HUES6 (cell line): ENCODE measurements at regions not wholly inside any gene's neighbourhood (a gene's known extent, or its start where the extent isn't known, plus 50 kb on each side); places are given as distances from the start of the nearest gene placed in this dataset.
"Not testable (repeated sequence)": the region's sequence is repeated elsewhere in the genome, so short reads cannot be mapped to it uniquely, and the experiment has no call there.

ENCODE experiments used
- H3K27ac ChIP-seq: 2 replicates; pipeline ENCODE4 v1.7.0; 2013; ENCODE audit warnings: low read depth, mild to moderate bottlenecking, low read length, inconsistent platforms
- H3K27me3 ChIP-seq: 2 replicates; pipeline ENCODE4 v1.6.1; 2013; ENCODE audit warnings: low read length; ENCODE audit not compliant: control insufficient read depth, insufficient read depth
- H3K36me3 ChIP-seq: 2 replicates; pipeline ENCODE4 v1.6.1; 2013; ENCODE audit warnings: low read length; ENCODE audit not compliant: control insufficient read depth, insufficient read depth
- H3K4me1 ChIP-seq: 2 replicates; pipeline ENCODE4 v1.6.1; 2013; ENCODE audit warnings: low read length; ENCODE audit not compliant: control insufficient read depth, insufficient read depth
- H3K4me3 ChIP-seq: 2 replicates; pipeline ENCODE4 v1.5.1; 2013; ENCODE audit warnings: low read depth, low read length
- H3K9ac ChIP-seq: one replicate; pipeline ENCODE4 v1.6.1; 2013; ENCODE audit warnings: mild to moderate bottlenecking, low read length
- H3K9me3 ChIP-seq: 2 replicates; pipeline ENCODE4 v1.6.1; 2013; ENCODE audit warnings: low read depth, low read length; ENCODE audit not compliant: control insufficient read depth, insufficient read depth

DNA sequence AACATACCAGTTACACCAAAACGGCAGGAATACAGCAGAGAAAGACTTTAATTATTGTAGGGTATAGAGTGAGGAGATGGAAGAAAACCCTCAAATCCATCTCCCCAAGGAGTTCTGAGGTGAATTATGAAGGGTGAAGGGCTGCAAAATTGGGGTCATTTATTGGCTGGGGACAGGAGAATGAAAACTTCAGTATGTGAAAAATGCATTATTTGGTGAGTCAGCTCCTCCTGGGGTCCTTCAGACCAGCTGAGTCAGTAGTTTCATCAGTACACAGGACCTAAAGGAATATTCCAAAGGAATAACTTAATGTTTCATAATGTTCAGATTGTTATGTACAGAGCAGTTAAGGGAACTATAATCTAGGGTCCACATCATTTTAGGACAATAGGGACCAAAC is 566.0 kb downstream of the GBE1 start:
- no peaks in the 10 kb centered on the region for H3K9me3 ChIP-seq
- no peak overlapping the region for H3K9ac ChIP-seq

DNA sequence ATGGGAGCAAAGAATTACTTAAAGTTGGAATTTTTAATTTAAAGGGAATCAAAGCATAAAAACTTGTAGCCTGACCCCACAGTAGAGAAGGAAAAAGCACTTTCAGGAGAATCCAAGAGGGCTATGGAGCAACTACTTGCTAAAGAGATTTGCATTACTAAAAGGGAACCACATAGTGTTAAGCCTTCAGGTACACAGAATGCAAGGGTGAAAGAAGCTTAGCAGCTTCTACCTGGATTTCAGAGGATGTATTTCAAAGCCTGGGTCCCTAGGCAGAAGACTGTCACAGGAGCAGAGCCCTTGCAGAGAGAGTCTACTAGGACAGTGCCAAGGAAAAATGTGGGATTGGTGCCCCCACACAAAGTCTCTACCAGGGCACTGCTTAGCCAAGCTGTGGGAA is 575.0 kb downstream of the GBE1 start:
- Histone ChIP-seq H3K9me3 (peaks cover 4% of the 10 kb centered on the region; the same call in 1 of the 2 replicates), H3K4me3 (no peak overlapping the region), H3K27ac (no peak overlapping the region), H3K9ac (no peak overlapping the region), H3K36me3 (no peaks in the 10 kb centered on the region), H3K27me3 (no peaks in the 10 kb centered on the region), H3K4me1 (no peaks in the 10 kb centered on the region)

More for the DNA sequence above, 566.0 kb downstream of the GBE1 start:
- Histone ChIP-seq H3K36me3 (no peaks in the 10 kb centered on the region), H3K27me3 (no peaks in the 10 kb centered on the region), H3K4me3 (no peak overlapping the region), H3K27ac (no peak overlapping the region), H3K4me1 (no peaks in the 10 kb centered on the region)

GRCh38 chr3:81182086-81182875 is 579.2 kb downstream of the GBE1 start:
- H3K9me3 ChIP-seq, H3K27ac ChIP-seq, H3K36me3 ChIP-seq, H3K27me3 ChIP-seq, H3K4me3 ChIP-seq, H3K9ac ChIP-seq, H3K4me1 ChIP-seq: not testable (repeated sequence)

- H3K27ac ChIP-seq, result no peak overlapping the region
Measured at GRCh38 chr3:81173514-81173913, 587.9 kb downstream of the GBE1 start.

GRCh38 chr3:81170298-81170697 is 591.1 kb downstream of the GBE1 start:
- Histone ChIP-seq H3K4me3 (no peak overlapping the region), H3K27ac (no peak overlapping the region), H3K36me3 (no peaks in the 10 kb centered on the region), H3K27me3 (no peaks in the 10 kb centered on the region), H3K4me1 (peaks cover 6% of the 10 kb centered on the region; the same call in 1 of the 2 replicates), H3K9me3 (no peaks in the 10 kb centered on the region), H3K9ac (no peak overlapping the region)

More at GRCh38 chr3:81173514-81173913, 587.9 kb downstream of the GBE1 start:
- H3K36me3 ChIP-seq, result no peaks in the 10 kb centered on the region
- H3K9ac ChIP-seq, result no peak overlapping the region
- H3K9me3 ChIP-seq, result no peaks in the 10 kb centered on the region
- peaks cover 6% of the 10 kb centered on the region; the same call in 1 of the 2 replicates for H3K4me1 ChIP-seq
- no peak overlapping the region for H3K4me3 ChIP-seq
- H3K27me3 ChIP-seq, result no peaks in the 10 kb centered on the region

GRCh38 chr3:81164806-81165205 is 596.6 kb downstream of the GBE1 start:
- no peak overlapping the region for H3K9ac ChIP-seq

DNA sequence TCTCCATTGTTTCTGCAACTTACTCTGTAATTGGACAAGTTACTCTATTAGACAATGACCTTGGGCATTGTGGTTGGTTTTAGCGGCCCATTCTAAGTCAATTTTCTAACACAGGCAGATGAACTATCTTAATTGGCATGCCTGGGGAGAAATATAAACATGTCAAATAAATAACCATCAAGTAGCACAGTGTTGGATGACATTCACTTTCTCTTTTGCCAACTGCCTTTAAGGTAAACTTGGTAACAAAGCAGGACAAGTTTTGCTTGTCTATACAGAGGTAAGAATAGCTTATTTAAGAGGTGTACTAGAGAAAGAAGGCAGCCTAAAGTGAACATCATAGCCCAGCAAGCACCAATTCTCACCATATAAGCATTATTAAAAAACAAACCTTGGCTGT is 599.6 kb downstream of the GBE1 start:
- H3K27ac ChIP-seq, result no peak overlapping the region
- H3K27me3 ChIP-seq, result no peaks in the 10 kb centered on the region
- no peak overlapping the region for H3K4me3 ChIP-seq
- H3K4me1 ChIP-seq, result no peaks in the 10 kb centered on the region
- no peaks in the 10 kb centered on the region for H3K36me3 ChIP-seq
- no peak overlapping the region for H3K9ac ChIP-seq
- no peaks in the 10 kb centered on the region for H3K9me3 ChIP-seq

More at GRCh38 chr3:81164806-81165205, 596.6 kb downstream of the GBE1 start:
- Histone ChIP-seq H3K27me3 (no peaks in the 10 kb centered on the region), H3K9me3 (no peaks in the 10 kb centered on the region), H3K4me1 (no peaks in the 10 kb centered on the region), H3K4me3 (no peak overlapping the region), H3K27ac (no peak overlapping the region), H3K36me3 (no peaks in the 10 kb centered on the region)

- Histone ChIP-seq H3K4me3 (no peak overlapping the region), H3K9ac (no peak overlapping the region)
Measured at GRCh38 chr3:81161100-81161499, 600.3 kb downstream of the GBE1 start.

GRCh38 chr3:81154611-81155143 is 606.8 kb downstream of the GBE1 start:
- Histone ChIP-seq H3K9me3 (no peaks in the 10 kb centered on the region), H3K27me3 (no peaks in the 10 kb centered on the region), H3K36me3 (no peaks in the 10 kb centered on the region), H3K9ac (no peak overlapping the region), H3K4me3 (no peak overlapping the region), H3K4me1 (0 out of 2 replicates have a peak, but pooled peaks cover 6% of the 10 kb centered on the region), H3K27ac (no peak overlapping the region)

More at GRCh38 chr3:81161100-81161499, 600.3 kb downstream of the GBE1 start:
- H3K27me3 ChIP-seq, result no peaks in the 10 kb centered on the region
- no peaks in the 10 kb centered on the region for H3K9me3 ChIP-seq
- no peaks in the 10 kb centered on the region for H3K4me1 ChIP-seq
- H3K36me3 ChIP-seq, result no peaks in the 10 kb centered on the region
- H3K27ac ChIP-seq, result no peak overlapping the region

DNA sequence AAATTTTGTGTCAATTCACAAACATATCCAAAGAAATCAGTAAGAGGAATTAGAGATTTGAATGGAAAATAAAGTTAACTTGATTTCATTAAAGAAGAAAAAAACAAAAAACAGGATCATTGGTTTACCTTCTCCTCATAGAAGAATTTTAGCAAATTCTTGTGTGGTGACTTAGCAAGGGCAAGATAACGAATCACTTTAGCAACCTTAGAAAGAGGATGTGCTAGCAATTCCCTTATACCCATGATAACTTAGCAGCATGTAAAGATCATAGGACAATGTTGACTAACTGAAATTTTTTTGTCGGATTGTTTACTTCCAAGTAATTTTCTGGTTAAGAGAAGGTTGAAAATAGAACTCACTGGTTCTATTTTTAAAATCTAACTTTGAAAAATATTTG is 609.3 kb downstream of the GBE1 start:
- Histone ChIP-seq H3K36me3 (no peaks in the 10 kb centered on the region), H3K9me3 (no peaks in the 10 kb centered on the region), H3K27ac (no peak overlapping the region), H3K4me1 (0 out of 2 replicates have a peak, but pooled peaks cover 6% of the 10 kb centered on the region), H3K4me3 (no peak overlapping the region), H3K9ac (no peak overlapping the region), H3K27me3 (no peaks in the 10 kb centered on the region)

DNA sequence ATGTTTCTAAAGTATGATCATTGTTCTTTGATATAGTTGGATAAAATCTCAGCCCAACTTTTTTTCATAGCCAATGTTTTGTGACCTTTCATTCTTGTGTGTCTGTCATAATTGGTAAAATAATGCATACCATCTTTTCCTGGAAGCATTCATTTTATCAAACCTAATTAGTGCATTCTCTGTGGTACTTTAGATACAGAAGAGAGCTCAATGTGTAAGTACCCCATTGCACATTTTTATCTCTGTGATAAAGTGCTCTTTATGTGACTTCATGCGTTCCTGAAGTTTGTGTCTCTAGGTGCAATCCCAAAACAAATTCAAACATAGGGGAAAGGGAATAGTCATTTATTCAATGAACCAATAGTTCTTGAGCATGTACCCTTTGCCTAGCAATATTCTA is 628.5 kb downstream of the GBE1 start:
- no peaks in the 10 kb centered on the region for H3K36me3 ChIP-seq
- H3K9ac ChIP-seq, result no peak overlapping the region
- H3K4me1 ChIP-seq, result no peaks in the 10 kb centered on the region; the same call in 1 of the 2 replicates

More for the DNA sequence above, 628.5 kb downstream of the GBE1 start:
- Histone ChIP-seq H3K27ac (no peak overlapping the region), H3K9me3 (no peaks in the 10 kb centered on the region), H3K27me3 (no peaks in the 10 kb centered on the region), H3K4me3 (no peak overlapping the region)
